Stomach (tissue), 8 donors: ENCODE measurements at regions not wholly inside any gene's neighbourhood (a gene's known extent, or its start where the extent isn't known, plus 50 kb on each side); places are given as distances from the start of the nearest gene placed in this dataset.

Source experiments
- DNase-seq, 2 donors: peaks; one replicate each; pipeline versions ENCODE4 v3.0.0 to v3.0.0-alpha.2; 2013 to 2019
- H3K27ac ChIP-seq, 5 donors: fragments of 200-600 bp in 4 of 5; sonication (generic) in 4 of 5; one replicate each; pipeline ENCODE4 v1.5.1; 2013 to 2019; ENCODE audit warnings: mild to moderate bottlenecking in 1 of 5, moderate library complexity in 1 of 5
- H3K27me3 ChIP-seq, 3 donors: fragments of 200-600 bp; sonication (generic); one replicate each; pipeline ENCODE4 v1.5.1; 2017 to 2019; ENCODE audit warnings: mixed run types in 1 of 3
- H3K36me3 ChIP-seq, 4 donors: fragments of 200-600 bp; sonication (generic); 1 replicate in 3 of 4; 2 replicates in 1 of 4; pipeline ENCODE4 v1.5.1; 2016 to 2019
- H3K4me1 ChIP-seq, 4 donors: fragments of 200-600 bp; sonication (generic); one replicate each; pipeline ENCODE4 v1.5.1; 2016 to 2019
- H3K4me3 ChIP-seq, 4 donors: fragments of 200-600 bp; sonication (generic) in 3 of 4; one replicate each; pipeline ENCODE4 v1.5.1; 2016 to 2019; ENCODE audit warnings: mild to moderate bottlenecking in 1 of 4
- H3K9me3 ChIP-seq, 4 donors: fragments of 200-600 bp; sonication (generic); one replicate each; pipeline ENCODE4 v1.5.1; 2016 to 2019
- CTCF ChIP-seq, 7 experiments: fragments of 450-650 bp in 4 of 7; fragments of 200-600 bp in 3 of 7; sonication (generic) in 3 of 7; IDR thresholded peaks; one replicate each; pipeline ENCODE4 v1.5.1; 2016 to 2019; ENCODE audit warnings: antibody characterized with exemption in 7 of 7, control low read depth in 2 of 7, mild to moderate bottlenecking in 1 of 7
- EP300 ChIP-seq: sonication (generic); formaldehyde crosslinking; IDR thresholded peaks from one replicate; pipeline ENCODE4 v1.6.1; 2017; ENCODE audit warnings: antibody characterized with exemption
- POLR2A ChIP-seq, 4 donors: fragments of 450-650 bp; IDR thresholded peaks; one replicate each; pipeline ENCODE4 v1.6.1; 2016; ENCODE audit warnings: antibody characterized with exemption in 4 of 4, control low read depth in 2 of 4, mild to moderate bottlenecking in 1 of 4, moderate library complexity in 1 of 4
- POLR2AphosphoS5 ChIP-seq, 3 donors: sonication (generic); formaldehyde crosslinking; IDR thresholded peaks; one replicate each; pipeline ENCODE4 v1.6.1; 2016; ENCODE audit warnings: antibody characterized with exemption in 3 of 3
- WGBS, 5 donors: extraction: QIAGEN DNeasy Blood & Tissue Kit in 3 of 5; methylation state at CpG; one replicate each; pipeline versions ENCODE4 v1.1.5 to v1.1.7; 2013 to 2018; 5-methylcytosine and 5-hydroxymethylcytosine counted together
- intact Hi-C: fragments of 100-400 bp; cut with DNase I; formaldehyde crosslinking; loops from one replicate; pipeline ENCODE4 v1.15.1; 2023; ENCODE audit warnings: low total_unique reads
- donor health status: healthy with polysubstance abuse.
- donor health status: Bipolar disorder and iron deficiency.
- donor health status: healthy.

GRCh38 chr10:65365878-65366277, 1560.0 kb upstream of the LRRTM3 start:
- 32 to 53% (median 42%) methylated on average over 1 of the region's 1 CpG for WGBS, 5 donors
- Histone ChIP-seq H3K9me3 (no peaks in the 10 kb centered on the region), H3K27ac (no peak overlapping the region), H3K4me1 (no peaks in the 10 kb centered on the region), H3K36me3 (no peaks in the 10 kb centered on the region), H3K4me3 (no peak overlapping the region), H3K27me3 (no peaks in the 10 kb centered on the region)
- DNase-seq, result no peak
- TF ChIP-seq POLR2A (IDR thresholded peaks at IDR 0.05) (no peak), EP300 (no peak), CTCF (IDR thresholded peaks at IDR 0.05) (no peak), POLR2AphosphoS5 (IDR thresholded peaks at IDR 0.05) (no peak)
- intact Hi-C loops, result no loop called here

- H3K27ac ChIP-seq, result no peak overlapping the region
- intact Hi-C loops, result no loop called here
- H3K4me1 ChIP-seq, result no peaks in the 10 kb centered on the region
- no peaks in the 10 kb centered on the region for H3K36me3 ChIP-seq
- TF ChIP-seq CTCF (IDR thresholded peaks at IDR 0.05), result no peak
- no peak for TF ChIP-seq EP300
- TF ChIP-seq POLR2AphosphoS5 (IDR thresholded peaks at IDR 0.05), result no peak
- TF ChIP-seq POLR2A (IDR thresholded peaks at IDR 0.05), result no peak
- H3K27me3 ChIP-seq, result no peaks in the 10 kb centered on the region
- no peak for DNase-seq
- H3K4me3 ChIP-seq, result no peak overlapping the region
- no peaks in the 10 kb centered on the region for H3K9me3 ChIP-seq
These were observed 1558.1 kb upstream of the LRRTM3 start for GRCh38 chr10:65367706-65368105.

- 67 to 90% (median 89%) methylated on average over 3 of the region's 3 CpGs for WGBS, 5 donors
- Histone ChIP-seq H3K4me1 (no peaks in the 10 kb centered on the region), H3K4me3 (no peak overlapping the region), H3K36me3 (no peaks in the 10 kb centered on the region), H3K9me3 (no peaks in the 10 kb centered on the region), H3K27me3 (no peaks in the 10 kb centered on the region), H3K27ac (no peak overlapping the region)
- TF ChIP-seq EP300 (no peak), POLR2A (IDR thresholded peaks at IDR 0.05) (no peak), CTCF (IDR thresholded peaks at IDR 0.05) (no peak), POLR2AphosphoS5 (IDR thresholded peaks at IDR 0.05) (no peak)
- DNase-seq, result no peak
- intact Hi-C loops, result no loop called here
These were observed 1550.3 kb upstream of the LRRTM3 start for GRCh38 chr10:65375528-65375927.

GRCh38 chr10:65377687-65378086, 1548.1 kb upstream of the LRRTM3 start:
- Histone ChIP-seq H3K9me3 (no peaks in the 10 kb centered on the region), H3K27me3 (no peaks in the 10 kb centered on the region), H3K36me3 (no peaks in the 10 kb centered on the region), H3K4me1 (no peaks in the 10 kb centered on the region), H3K27ac (no peak overlapping the region), H3K4me3 (no peak overlapping the region)
- intact Hi-C loops, result no loop called here
- WGBS, 5 donors, result 30 to 52% (median 36%) methylated on average over 1 of the region's 1 CpG
- TF ChIP-seq POLR2A (IDR thresholded peaks at IDR 0.05) (no peak), POLR2AphosphoS5 (IDR thresholded peaks at IDR 0.05) (no peak), CTCF (IDR thresholded peaks at IDR 0.05) (no peak), EP300 (no peak)
- no peak for DNase-seq
